ENCODE measurements at regions not wholly inside any gene's neighbourhood (a gene's known extent, or its start where the extent isn't known, plus 50 kb on each side); places are given as distances from the start of the nearest gene placed in this dataset.

- TF ChIP-seq PPARA (CRISPR knock-in tag; IDR thresholded peaks at IDR 0.05; ENCODE audit: borderline replicate concordance) (no peak), TCF4 (CRISPR knock-in tag; IDR thresholded peaks at IDR 0.05; ENCODE audit: borderline replicate concordance) (no peak), TOX (CRISPR knock-in tag; IDR thresholded peaks at IDR 0.05; ENCODE audit: borderline replicate concordance) (no peak), RARB (CRISPR knock-in tag; IDR thresholded peaks at IDR 0.05) (no peak)
Observed at GRCh38 chr5:30749971-30750370, 443.5 kb upstream of the CDH6 start (continued).

GRCh38 chr5:30747412-30747811, 446.1 kb upstream of the CDH6 start:
- TF ChIP-seq PPARA (CRISPR knock-in tag; IDR thresholded peaks at IDR 0.05; ENCODE audit: borderline replicate concordance), result no peak
- TF ChIP-seq OSR1 (CRISPR knock-in tag; IDR thresholded peaks at IDR 0.05), result no peak
- TF ChIP-seq ESRRG (CRISPR knock-in tag; IDR thresholded peaks at IDR 0.05), result no peak
- TF ChIP-seq ZNF70 (CRISPR knock-in tag; IDR thresholded peaks at IDR 0.05), result no peak
- no peak for TF ChIP-seq ISL1 (CRISPR knock-in tag; IDR thresholded peaks at IDR 0.05)
- TF ChIP-seq CSRNP3 (CRISPR knock-in tag; IDR thresholded peaks at IDR 0.05), result no peak
- TF ChIP-seq ZNF565 (CRISPR knock-in tag; conservative IDR thresholded peaks at IDR 0.05; ENCODE audit: low read depth), result no peak
- TF ChIP-seq CSDC2 (CRISPR knock-in tag; IDR thresholded peaks at IDR 0.05), result no peak
- TF ChIP-seq ZFP30 (CRISPR knock-in tag; IDR thresholded peaks at IDR 0.05), result no peak
- no peak for TF ChIP-seq TSHZ2 (CRISPR knock-in tag; IDR thresholded peaks at IDR 0.05)
- no peak for TF ChIP-seq CREB5 (CRISPR knock-in tag; IDR thresholded peaks at IDR 0.05; ENCODE audit: low read depth)
- TF ChIP-seq GLIS3 (CRISPR knock-in tag; IDR thresholded peaks at IDR 0.05), result no peak
- TF ChIP-seq SNAI2 (CRISPR knock-in tag; IDR thresholded peaks at IDR 0.05), result no peak
- TF ChIP-seq RARB (CRISPR knock-in tag; IDR thresholded peaks at IDR 0.05), result no peak
- TF ChIP-seq POU6F1 (CRISPR knock-in tag; IDR thresholded peaks at IDR 0.05; ENCODE audit: borderline replicate concordance, low read depth), result no peak
- TF ChIP-seq TCF4 (CRISPR knock-in tag; IDR thresholded peaks at IDR 0.05; ENCODE audit: borderline replicate concordance), result no peak
- no peak for TF ChIP-seq ARNTL (CRISPR knock-in tag; IDR thresholded peaks at IDR 0.05; ENCODE audit: borderline replicate concordance, low read depth)
- TF ChIP-seq ZC3H10 (CRISPR knock-in tag; IDR thresholded peaks at IDR 0.05), result no peak
- no peak for TF ChIP-seq PATZ1 (CRISPR knock-in tag; IDR thresholded peaks at IDR 0.05; ENCODE audit: borderline replicate concordance)
- TF ChIP-seq BACH2 (CRISPR knock-in tag; IDR thresholded peaks at IDR 0.05; ENCODE audit: borderline replicate concordance), result no peak
- no peak for ATAC-seq

GRCh38 chr5:30736669-30737068, 456.8 kb upstream of the CDH6 start:
- TF ChIP-seq TOX (CRISPR knock-in tag; IDR thresholded peaks at IDR 0.05; ENCODE audit: borderline replicate concordance), result no peak

More at GRCh38 chr5:30736669-30737068, 456.8 kb upstream of the CDH6 start:
- ATAC-seq, result no peak

Data from SK-N-SH treated with all-trans-retinoic acid at 6 μM for 48 hours (cell line).